ENCODE measurements at regions not wholly inside any gene's neighbourhood (a gene's known extent, or its start where the extent isn't known, plus 50 kb on each side); places are given as distances from the start of the nearest gene placed in this dataset.
A peak's percentile ranks its signal among the peaks of the same experiment; 100 is the strongest.

- TF ChIP-seq CTCF (IDR thresholded peaks at IDR 0.05; ENCODE audit: unreplicated experiment) = no peak
- no peaks in the 10 kb centered on the region for H3K36me3 Mint-ChIP-seq (ENCODE audit: insufficient read depth, unreplicated experiment)
- no peak overlapping the region for H3K27ac Mint-ChIP-seq (ENCODE audit: unreplicated experiment)
- DNase-seq = no peak
- H3K9me3 Mint-ChIP-seq (ENCODE audit: low read depth, unreplicated experiment) = no peaks in the 10 kb centered on the region
- no peak overlapping the region for H3K4me3 Mint-ChIP-seq (ENCODE audit: low read depth, unreplicated experiment)
- intact Hi-C loops (cut with micrococcal nuclease; ENCODE audit: unreplicated experiment) = no loop called here
- H3K27me3 Mint-ChIP-seq (ENCODE audit: unreplicated experiment) = no peaks in the 10 kb centered on the region
- CTCF ChIA-PET = no interaction called here
- H3K4me1 Mint-ChIP-seq (ENCODE audit: low read depth, unreplicated experiment) = no peaks in the 10 kb centered on the region
- no TSS peak for BruUV-seq (replicated peaks)
These were observed 357.4 kb downstream of the C12orf50 start for GRCh38 chr12:87671757-87672156.

DNA sequence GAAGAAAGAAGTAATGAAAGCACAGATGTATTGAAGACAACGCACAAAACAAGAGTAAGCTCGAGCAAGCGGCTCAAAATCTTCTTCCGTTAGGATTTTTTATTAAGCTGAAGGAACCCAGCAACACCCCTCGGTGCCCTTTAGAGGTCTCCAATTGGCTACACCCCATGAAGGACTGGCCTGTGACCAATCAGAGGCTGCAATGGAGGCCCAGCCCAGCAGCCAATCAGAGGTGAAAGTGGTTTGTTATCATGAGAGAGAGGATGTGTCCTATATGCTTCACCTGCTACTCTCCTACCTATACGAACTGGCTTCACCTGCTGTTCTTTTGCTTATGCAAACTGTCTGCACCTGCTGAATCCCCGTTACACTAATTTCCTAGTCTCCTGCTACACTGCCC is 358.8 kb downstream of the C12orf50 start:
- H3K27me3 Mint-ChIP-seq (ENCODE audit: unreplicated experiment) = no peaks in the 10 kb centered on the region
- H3K4me3 Mint-ChIP-seq (ENCODE audit: low read depth, unreplicated experiment) = no peak overlapping the region
- no peak for DNase-seq
- H3K36me3 Mint-ChIP-seq (ENCODE audit: insufficient read depth, unreplicated experiment) = no peaks in the 10 kb centered on the region
- no peaks in the 10 kb centered on the region for H3K4me1 Mint-ChIP-seq (ENCODE audit: low read depth, unreplicated experiment)
- CTCF ChIA-PET = no interaction called here
- no peak overlapping the region for H3K27ac Mint-ChIP-seq (ENCODE audit: unreplicated experiment)
- TF ChIP-seq CTCF (IDR thresholded peaks at IDR 0.05; ENCODE audit: unreplicated experiment) = no peak
- no peaks in the 10 kb centered on the region for H3K9me3 Mint-ChIP-seq (ENCODE audit: low read depth, unreplicated experiment)
- intact Hi-C loops (cut with micrococcal nuclease; ENCODE audit: unreplicated experiment) = no loop called here
- no TSS peak for BruUV-seq (replicated peaks)

GRCh38 chr12:87667378-87667777 is 361.8 kb downstream of the C12orf50 start:
- intact Hi-C loops (cut with micrococcal nuclease; ENCODE audit: unreplicated experiment) = loop anchor here (1.0 to 10.0 kb wide), 3 partner anchors 181 to 733 kb away; no protein-coding TSS in a partner anchor
- Mint-ChIP-seq H3K36me3 (ENCODE audit: insufficient read depth, unreplicated experiment) (no peaks in the 10 kb centered on the region), H3K9me3 (ENCODE audit: low read depth, unreplicated experiment) (no peaks in the 10 kb centered on the region), H3K27ac (ENCODE audit: unreplicated experiment) (no peak overlapping the region), H3K4me1 (ENCODE audit: low read depth, unreplicated experiment) (peaks cover 6% of the 10 kb centered on the region), H3K27me3 (ENCODE audit: unreplicated experiment) (no peaks in the 10 kb centered on the region), H3K4me3 (ENCODE audit: low read depth, unreplicated experiment) (no peak overlapping the region)
- BruUV-seq (replicated peaks) = no TSS peak
- no peak for TF ChIP-seq CTCF (IDR thresholded peaks at IDR 0.05; ENCODE audit: unreplicated experiment)
- DNase-seq = peak; percentile 30
- CTCF ChIA-PET = no interaction called here

GRCh38 chr12:87661786-87662377 is 367.3 kb downstream of the C12orf50 start:
- peak overlapping the region; percentile 61 for H3K4me3 Mint-ChIP-seq (ENCODE audit: low read depth, unreplicated experiment)
- TF ChIP-seq CTCF (IDR thresholded peaks at IDR 0.05; ENCODE audit: unreplicated experiment) = no peak
- H3K27me3 Mint-ChIP-seq (ENCODE audit: unreplicated experiment) = no peaks in the 10 kb centered on the region
- peaks cover 21% of the 10 kb centered on the region for H3K4me1 Mint-ChIP-seq (ENCODE audit: low read depth, unreplicated experiment)
- CTCF ChIA-PET = no interaction called here
- no peaks in the 10 kb centered on the region for H3K9me3 Mint-ChIP-seq (ENCODE audit: low read depth, unreplicated experiment)
- intact Hi-C loops (cut with micrococcal nuclease; ENCODE audit: unreplicated experiment) = loop anchor here (5.0 to 10.0 kb wide), 3 partner anchors 150 to 727 kb away; no protein-coding TSS in a partner anchor
- H3K36me3 Mint-ChIP-seq (ENCODE audit: insufficient read depth, unreplicated experiment) = no peaks in the 10 kb centered on the region
- no TSS peak for BruUV-seq (replicated peaks)
- DNase-seq = no peak
- peak overlapping the region; percentile 84 for H3K27ac Mint-ChIP-seq (ENCODE audit: unreplicated experiment)
